Suprapubic skin (tissue), 4 donors: ENCODE measurements at regions not wholly inside any gene's neighbourhood (a gene's known extent, or its start where the extent isn't known, plus 50 kb on each side); places are given as distances from the start of the nearest gene placed in this dataset.
"Not testable (repeated sequence)": the region's sequence is repeated elsewhere in the genome, so short reads cannot be mapped to it uniquely, and the experiment has no call there.

Source experiments
- CTCF ChIP-seq, 2 donors: fragments of 200-600 bp in 1 of 2; fragments of 450-650 bp in 1 of 2; sonication (generic) in 1 of 2; IDR thresholded peaks; one replicate each; pipeline ENCODE4 v1.5.1; 2016 to 2019; ENCODE audit warnings: antibody characterized with exemption in 2 of 2, mild to moderate bottlenecking in 1 of 2, moderate library complexity in 1 of 2
- POLR2A ChIP-seq, 2 donors: fragments of 450-650 bp; IDR thresholded peaks; one replicate each; pipeline ENCODE4 v1.6.1; 2017; ENCODE audit warnings: antibody characterized with exemption in 2 of 2, mild to moderate bottlenecking in 2 of 2, moderate library complexity in 2 of 2
- POLR2AphosphoS5 ChIP-seq, 3 donors: sonication (generic); formaldehyde crosslinking; IDR thresholded peaks; one replicate each; pipeline ENCODE4 v1.6.1; 2017; ENCODE audit warnings: antibody characterized with exemption in 3 of 3

GRCh38 chr2:87280596-87281355, 259.1 kb upstream of the PLGLB1 start:
- not testable (repeated sequence) for TF ChIP-seq CTCF, POLR2A, POLR2AphosphoS5 (IDR thresholded peaks at IDR 0.05)
